22Rv1 (cell line): ENCODE measurements at regions not wholly inside any gene's neighbourhood (a gene's known extent, or its start where the extent isn't known, plus 50 kb on each side); places are given as distances from the start of the nearest gene placed in this dataset.

Experiments
- H3K27ac ChIP-seq: fragments of 450-650 bp; 2 replicates; pipeline ENCODE4 v1.5.1; 2017
- CTCF ChIP-seq: fragments of 450-650 bp; IDR thresholded peaks from 2 replicates; pipeline ENCODE4 v1.5.1; 2017; ENCODE audit warnings: mild to moderate bottlenecking
- ZFX ChIP-seq: fragments of 450-650 bp; IDR thresholded peaks from 2 replicates; pipeline ENCODE4 v1.6.1; 2017; ENCODE audit warnings: antibody characterized with exemption, borderline replicate concordance

GRCh38 chr5:135138116-135138850 is 104.3 kb upstream of the PITX1 start:
- TF ChIP-seq CTCF: no peak
- no peak for TF ChIP-seq ZFX
- no peak overlapping the region for H3K27ac ChIP-seq

- TF ChIP-seq CTCF (no peak), ZFX (no peak)
- H3K27ac ChIP-seq: no peak overlapping the region
Observed at GRCh38 chr5:135137146-135137915, 103.3 kb upstream of the PITX1 start.

GRCh38 chr5:135136546-135136945 is 102.5 kb upstream of the PITX1 start:
- no peak overlapping the region for H3K27ac ChIP-seq
- no peak for TF ChIP-seq CTCF
- no peak for TF ChIP-seq ZFX

- no peak for TF ChIP-seq ZFX
- no peak for TF ChIP-seq CTCF
- no peak overlapping the region for H3K27ac ChIP-seq
Observed at GRCh38 chr5:135135530-135136226, 101.7 kb upstream of the PITX1 start.

- no peak for TF ChIP-seq CTCF
- no peak for TF ChIP-seq ZFX
- no peak overlapping the region for H3K27ac ChIP-seq
Observed at GRCh38 chr5:135134691-135135381, 100.8 kb upstream of the PITX1 start.

- H3K27ac ChIP-seq: no peak overlapping the region
- TF ChIP-seq CTCF (no peak), ZFX (no peak)
Observed at GRCh38 chr5:135133698-135134515, 99.9 kb upstream of the PITX1 start.
